22Rv1 (cell line): ENCODE measurements at regions not wholly inside any gene's neighbourhood (a gene's known extent, or its start where the extent isn't known, plus 50 kb on each side); places are given as distances from the start of the nearest gene placed in this dataset.

ENCODE experiments used
- ZFX ChIP-seq: fragments of 450-650 bp; IDR thresholded peaks from 2 replicates; pipeline ENCODE4 v1.6.1; 2017; ENCODE audit warnings: antibody characterized with exemption, borderline replicate concordance
- TF ChIP-seq, protein P1 (sequence below): fragments of 450-650 bp; IDR thresholded peaks from 2 replicates; pipeline ENCODE4 v1.5.1; 2017; ENCODE audit warnings: mild to moderate bottlenecking

DNA sequence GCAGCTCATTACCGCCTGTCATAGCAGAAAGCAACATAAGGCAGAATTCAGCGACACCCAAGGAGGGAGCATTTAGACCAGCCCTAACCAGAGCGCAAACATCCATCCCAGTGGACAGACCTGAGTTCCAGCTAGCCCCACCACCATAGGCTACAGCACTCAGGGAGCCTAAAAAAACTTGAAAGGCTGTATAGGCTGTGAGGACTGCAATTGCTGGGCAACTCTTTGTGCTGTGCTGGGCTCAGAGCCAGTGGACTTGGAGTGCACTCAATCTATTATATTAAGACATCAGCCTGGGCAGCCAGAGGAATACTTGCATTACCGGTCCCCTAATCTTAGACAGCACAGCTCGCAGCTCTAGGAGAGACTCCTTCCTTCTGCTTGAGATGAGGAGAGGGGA is 207.3 kb downstream of the KIF2B start:
- TF ChIP-seq, protein P1, sequence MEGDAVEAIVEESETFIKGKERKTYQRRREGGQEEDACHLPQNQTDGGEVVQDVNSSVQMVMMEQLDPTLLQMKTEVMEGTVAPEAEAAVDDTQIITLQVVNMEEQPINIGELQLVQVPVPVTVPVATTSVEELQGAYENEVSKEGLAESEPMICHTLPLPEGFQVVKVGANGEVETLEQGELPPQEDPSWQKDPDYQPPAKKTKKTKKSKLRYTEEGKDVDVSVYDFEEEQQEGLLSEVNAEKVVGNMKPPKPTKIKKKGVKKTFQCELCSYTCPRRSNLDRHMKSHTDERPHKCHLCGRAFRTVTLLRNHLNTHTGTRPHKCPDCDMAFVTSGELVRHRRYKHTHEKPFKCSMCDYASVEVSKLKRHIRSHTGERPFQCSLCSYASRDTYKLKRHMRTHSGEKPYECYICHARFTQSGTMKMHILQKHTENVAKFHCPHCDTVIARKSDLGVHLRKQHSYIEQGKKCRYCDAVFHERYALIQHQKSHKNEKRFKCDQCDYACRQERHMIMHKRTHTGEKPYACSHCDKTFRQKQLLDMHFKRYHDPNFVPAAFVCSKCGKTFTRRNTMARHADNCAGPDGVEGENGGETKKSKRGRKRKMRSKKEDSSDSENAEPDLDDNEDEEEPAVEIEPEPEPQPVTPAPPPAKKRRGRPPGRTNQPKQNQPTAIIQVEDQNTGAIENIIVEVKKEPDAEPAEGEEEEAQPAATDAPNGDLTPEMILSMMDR = no peak
- no peak for TF ChIP-seq ZFX
